ENCODE measurements at regions not wholly inside any gene's neighbourhood (a gene's known extent, or its start where the extent isn't known, plus 50 kb on each side); places are given as distances from the start of the nearest gene placed in this dataset.
"Not testable (repeated sequence)": the region's sequence is repeated elsewhere in the genome, so short reads cannot be mapped to it uniquely, and the experiment has no call there.

GRCh38 chr10:131819241-131820072 is 81.4 kb upstream of the PPP2R2D start:
- no peak for DNase-seq

- DNase-seq: no peak
These were observed 80.2 kb upstream of the PPP2R2D start for GRCh38 chr10:131820626-131821025.

GRCh38 chr10:131821378-131822012 is 79.3 kb upstream of the PPP2R2D start:
- DNase-seq: no peak

- no peak for DNase-seq
These were observed 78.7 kb upstream of the PPP2R2D start for GRCh38 chr10:131822013-131822691.

GRCh38 chr10:131822692-131823245 is 78.0 kb upstream of the PPP2R2D start:
- no peak for DNase-seq

- DNase-seq: not testable (repeated sequence)
These were observed 77.2 kb upstream of the PPP2R2D start for GRCh38 chr10:131823601-131824099.

GRCh38 chr10:131824371-131825149 is 76.2 kb upstream of the PPP2R2D start:
- DNase-seq: no peak

- no peak for DNase-seq
These were observed 75.5 kb upstream of the PPP2R2D start for GRCh38 chr10:131825150-131825848.

GRCh38 chr10:131825960-131826650 is 74.7 kb upstream of the PPP2R2D start:
- no peak for DNase-seq

- no peak for DNase-seq
These were observed 71.5 kb upstream of the PPP2R2D start for GRCh38 chr10:131829156-131829930.

GRCh38 chr10:131830446-131831130 is 70.2 kb upstream of the PPP2R2D start:
- DNase-seq: no peak

GRCh38 chr10:131831561-131831960 is 69.2 kb upstream of the PPP2R2D start:
- no peak for DNase-seq

- DNase-seq: no peak
These were observed 68.6 kb upstream of the PPP2R2D start for GRCh38 chr10:131832056-131832685.

GRCh38 chr10:131833013-131833412 is 67.8 kb upstream of the PPP2R2D start:
- no peak for DNase-seq

GRCh38 chr10:131833446-131834080 is 67.2 kb upstream of the PPP2R2D start:
- DNase-seq: no peak

- no peak for DNase-seq
These were observed 66.5 kb upstream of the PPP2R2D start for GRCh38 chr10:131834152-131834810.

- no peak for DNase-seq
These were observed 61.7 kb upstream of the PPP2R2D start for GRCh38 chr10:131838966-131839742.
